ENCODE measurements at regions not wholly inside any gene's neighbourhood (a gene's known extent, or its start where the extent isn't known, plus 50 kb on each side); places are given as distances from the start of the nearest gene placed in this dataset.

DNA sequence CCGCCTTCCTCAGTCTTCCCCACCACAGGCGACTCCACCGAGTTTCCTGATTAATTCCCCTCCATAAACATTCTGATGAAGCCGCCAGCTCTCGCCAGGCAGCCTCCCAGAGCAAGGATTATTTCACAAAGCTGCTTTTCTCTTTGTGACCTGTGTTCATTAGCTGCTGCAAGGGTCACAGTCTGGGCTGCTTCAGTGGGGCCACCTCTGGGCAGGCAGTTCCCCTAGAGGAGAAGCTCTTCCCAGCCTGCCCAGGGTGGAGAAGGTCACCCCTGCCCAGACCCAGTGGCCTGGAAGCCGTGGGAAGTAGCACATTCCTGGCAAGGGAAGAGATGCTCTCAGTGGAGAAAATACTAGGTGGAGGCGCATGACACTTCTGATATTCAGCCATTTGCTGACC, 58.4 kb upstream of the RAPGEF1 start:
- TF ChIP-seq, protein P1, sequence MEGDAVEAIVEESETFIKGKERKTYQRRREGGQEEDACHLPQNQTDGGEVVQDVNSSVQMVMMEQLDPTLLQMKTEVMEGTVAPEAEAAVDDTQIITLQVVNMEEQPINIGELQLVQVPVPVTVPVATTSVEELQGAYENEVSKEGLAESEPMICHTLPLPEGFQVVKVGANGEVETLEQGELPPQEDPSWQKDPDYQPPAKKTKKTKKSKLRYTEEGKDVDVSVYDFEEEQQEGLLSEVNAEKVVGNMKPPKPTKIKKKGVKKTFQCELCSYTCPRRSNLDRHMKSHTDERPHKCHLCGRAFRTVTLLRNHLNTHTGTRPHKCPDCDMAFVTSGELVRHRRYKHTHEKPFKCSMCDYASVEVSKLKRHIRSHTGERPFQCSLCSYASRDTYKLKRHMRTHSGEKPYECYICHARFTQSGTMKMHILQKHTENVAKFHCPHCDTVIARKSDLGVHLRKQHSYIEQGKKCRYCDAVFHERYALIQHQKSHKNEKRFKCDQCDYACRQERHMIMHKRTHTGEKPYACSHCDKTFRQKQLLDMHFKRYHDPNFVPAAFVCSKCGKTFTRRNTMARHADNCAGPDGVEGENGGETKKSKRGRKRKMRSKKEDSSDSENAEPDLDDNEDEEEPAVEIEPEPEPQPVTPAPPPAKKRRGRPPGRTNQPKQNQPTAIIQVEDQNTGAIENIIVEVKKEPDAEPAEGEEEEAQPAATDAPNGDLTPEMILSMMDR (IDR thresholded peaks at IDR 0.05), result no peak
- no peak for TF ChIP-seq POLR2A (IDR thresholded peaks at IDR 0.05)

Data from right lobe of liver (tissue), 4 donors.